ENCODE measurements at regions not wholly inside any gene's neighbourhood (a gene's known extent, or its start where the extent isn't known, plus 50 kb on each side); places are given as distances from the start of the nearest gene placed in this dataset.

DNA sequence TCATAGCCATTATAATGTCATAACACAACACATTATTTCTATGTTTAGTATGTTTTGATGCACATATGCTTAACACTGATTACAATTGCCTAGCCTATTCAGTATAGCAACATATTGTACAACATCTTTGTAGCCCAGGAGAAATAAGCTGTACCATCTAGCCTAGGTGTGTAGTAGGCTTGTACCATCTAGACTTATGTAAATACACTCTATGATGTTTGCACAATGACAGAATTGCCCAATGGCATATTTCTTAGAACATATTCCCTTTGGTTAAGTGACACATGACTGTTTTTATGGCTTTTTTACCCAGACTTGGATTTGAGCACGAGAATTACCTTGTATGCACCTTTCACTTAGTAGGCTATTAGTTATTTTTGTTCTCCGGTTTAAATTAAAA is 64.5 kb upstream of the HIVEP1 start:
- TF ChIP-seq CTCF (IDR thresholded peaks at IDR 0.05; ENCODE audit: insufficient read depth, low read length), result no peak
- TF ChIP-seq, protein P1, sequence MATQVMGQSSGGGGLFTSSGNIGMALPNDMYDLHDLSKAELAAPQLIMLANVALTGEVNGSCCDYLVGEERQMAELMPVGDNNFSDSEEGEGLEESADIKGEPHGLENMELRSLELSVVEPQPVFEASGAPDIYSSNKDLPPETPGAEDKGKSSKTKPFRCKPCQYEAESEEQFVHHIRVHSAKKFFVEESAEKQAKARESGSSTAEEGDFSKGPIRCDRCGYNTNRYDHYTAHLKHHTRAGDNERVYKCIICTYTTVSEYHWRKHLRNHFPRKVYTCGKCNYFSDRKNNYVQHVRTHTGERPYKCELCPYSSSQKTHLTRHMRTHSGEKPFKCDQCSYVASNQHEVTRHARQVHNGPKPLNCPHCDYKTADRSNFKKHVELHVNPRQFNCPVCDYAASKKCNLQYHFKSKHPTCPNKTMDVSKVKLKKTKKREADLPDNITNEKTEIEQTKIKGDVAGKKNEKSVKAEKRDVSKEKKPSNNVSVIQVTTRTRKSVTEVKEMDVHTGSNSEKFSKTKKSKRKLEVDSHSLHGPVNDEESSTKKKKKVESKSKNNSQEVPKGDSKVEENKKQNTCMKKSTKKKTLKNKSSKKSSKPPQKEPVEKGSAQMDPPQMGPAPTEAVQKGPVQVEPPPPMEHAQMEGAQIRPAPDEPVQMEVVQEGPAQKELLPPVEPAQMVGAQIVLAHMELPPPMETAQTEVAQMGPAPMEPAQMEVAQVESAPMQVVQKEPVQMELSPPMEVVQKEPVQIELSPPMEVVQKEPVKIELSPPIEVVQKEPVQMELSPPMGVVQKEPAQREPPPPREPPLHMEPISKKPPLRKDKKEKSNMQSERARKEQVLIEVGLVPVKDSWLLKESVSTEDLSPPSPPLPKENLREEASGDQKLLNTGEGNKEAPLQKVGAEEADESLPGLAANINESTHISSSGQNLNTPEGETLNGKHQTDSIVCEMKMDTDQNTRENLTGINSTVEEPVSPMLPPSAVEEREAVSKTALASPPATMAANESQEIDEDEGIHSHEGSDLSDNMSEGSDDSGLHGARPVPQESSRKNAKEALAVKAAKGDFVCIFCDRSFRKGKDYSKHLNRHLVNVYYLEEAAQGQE (IDR thresholded peaks at IDR 0.05; ENCODE audit: insufficient replicate concordance, low read depth), result no peak

All from HL-60 (cell line).